HG02938 (cell line): ENCODE measurements at regions not wholly inside any gene's neighbourhood (a gene's known extent, or its start where the extent isn't known, plus 50 kb on each side); places are given as distances from the start of the nearest gene placed in this dataset.
A peak's percentile ranks its signal among the peaks of the same experiment; 100 is the strongest.
"Not testable (repeated sequence)": the region's sequence is repeated elsewhere in the genome, so short reads cannot be mapped to it uniquely, and the experiment has no call there.

Source experiments
- ATAC-seq: cut with Tn5 transposase; IDR thresholded peaks from one replicate; pipeline ENCODE4 v1.9.1; 2021; ENCODE audit warnings: mild to moderate bottlenecking, moderate library complexity; ENCODE audit not compliant: unreplicated experiment

DNA sequence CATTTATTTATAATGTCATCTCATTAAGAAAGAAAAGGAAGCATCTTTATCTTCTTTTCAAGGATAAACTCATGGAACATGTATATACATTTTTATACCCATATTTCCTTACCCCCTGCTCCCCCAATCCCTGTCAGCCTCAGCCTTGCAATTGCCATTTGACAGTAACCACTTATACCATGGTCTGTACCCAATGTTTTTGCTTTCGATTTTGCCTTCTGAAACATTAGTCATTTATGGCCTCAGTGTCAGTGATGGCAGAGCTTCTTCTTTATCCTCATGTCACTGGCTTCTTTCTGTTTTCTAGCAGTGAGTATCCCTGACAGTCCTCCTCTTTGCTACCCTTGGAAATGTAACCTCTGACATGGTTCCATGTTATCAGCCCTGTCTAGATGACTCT, 228.4 kb downstream of the SPRY1 start:
- peak; percentile 43 for ATAC-seq

DNA sequence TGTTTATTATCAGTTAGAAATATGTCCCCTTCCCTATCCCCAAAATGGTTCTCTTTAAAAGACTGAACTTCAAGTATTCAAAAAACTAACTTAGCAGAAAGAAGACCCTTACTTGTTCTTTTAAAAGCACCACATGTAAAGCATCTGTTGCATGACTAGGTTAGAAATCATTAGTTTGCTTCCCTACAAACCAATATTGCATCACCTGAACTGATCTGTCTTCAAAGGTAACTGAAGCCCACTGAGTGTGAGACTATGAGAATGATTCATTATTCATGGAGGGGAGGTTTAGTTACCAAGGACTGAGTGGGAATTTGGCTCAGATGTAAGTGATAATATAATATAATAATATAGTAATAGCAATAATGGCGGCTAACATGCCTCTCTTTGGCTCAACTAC, 231.7 kb downstream of the SPRY1 start:
- ATAC-seq = no peak

DNA sequence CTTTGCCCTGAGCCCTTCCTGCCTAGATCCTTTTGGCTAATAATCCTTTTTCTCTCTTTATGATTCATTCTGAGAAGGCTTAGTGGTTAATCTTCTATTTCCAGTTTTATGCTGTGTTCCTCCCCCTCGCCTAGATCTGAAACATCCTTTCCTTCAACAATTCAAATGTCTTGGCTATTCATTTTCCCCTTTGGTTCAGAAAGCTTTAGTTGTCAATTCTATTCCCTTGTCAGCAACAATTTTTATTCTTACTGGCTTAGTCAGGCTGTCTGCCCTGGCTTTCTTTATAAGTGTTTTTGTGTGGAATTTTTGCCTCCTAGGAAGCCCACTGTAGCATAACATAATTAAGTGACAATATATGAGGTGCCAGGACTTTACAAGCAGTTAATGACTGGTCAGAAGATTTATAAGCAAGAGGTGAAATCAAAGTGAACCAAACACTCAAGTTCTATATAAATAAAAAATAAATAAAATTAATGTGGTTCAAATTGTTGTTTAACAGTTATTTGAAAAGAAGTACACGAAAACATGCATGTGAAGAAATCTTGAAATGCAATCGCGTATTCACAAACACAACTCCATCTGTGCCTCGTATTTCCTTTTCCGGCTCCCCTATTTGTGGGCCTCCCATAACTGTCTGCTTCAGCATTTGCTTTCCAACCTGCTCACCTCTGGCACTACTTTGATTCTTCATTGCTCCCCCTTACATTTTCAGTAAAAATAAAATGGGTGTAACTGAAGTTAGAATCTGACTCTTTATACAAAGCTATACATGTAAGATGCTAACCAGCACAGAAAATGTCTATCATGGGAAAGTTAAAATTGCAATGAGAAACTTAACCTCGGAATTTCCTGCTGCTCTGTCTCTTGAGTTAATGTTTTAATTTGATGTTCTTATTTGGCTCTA, 235.4 kb downstream of the SPRY1 start:
- no peak for ATAC-seq

DNA sequence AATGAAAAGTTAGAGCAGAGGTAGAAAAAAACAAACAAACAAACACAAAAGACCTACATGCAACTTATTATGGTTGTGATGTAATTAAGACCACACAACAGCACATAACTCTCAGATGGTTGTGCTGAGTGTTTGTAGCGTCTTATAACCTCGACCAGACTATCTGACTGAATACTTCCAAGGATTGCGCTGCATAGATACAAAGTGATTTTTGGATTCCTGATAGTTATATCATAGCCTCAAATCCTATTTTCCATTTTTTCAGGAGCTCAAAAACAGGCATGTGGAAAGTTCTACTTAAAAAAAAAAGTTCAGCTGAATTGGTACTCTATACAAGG, 236.1 kb downstream of the SPRY1 start:
- ATAC-seq = no peak

DNA sequence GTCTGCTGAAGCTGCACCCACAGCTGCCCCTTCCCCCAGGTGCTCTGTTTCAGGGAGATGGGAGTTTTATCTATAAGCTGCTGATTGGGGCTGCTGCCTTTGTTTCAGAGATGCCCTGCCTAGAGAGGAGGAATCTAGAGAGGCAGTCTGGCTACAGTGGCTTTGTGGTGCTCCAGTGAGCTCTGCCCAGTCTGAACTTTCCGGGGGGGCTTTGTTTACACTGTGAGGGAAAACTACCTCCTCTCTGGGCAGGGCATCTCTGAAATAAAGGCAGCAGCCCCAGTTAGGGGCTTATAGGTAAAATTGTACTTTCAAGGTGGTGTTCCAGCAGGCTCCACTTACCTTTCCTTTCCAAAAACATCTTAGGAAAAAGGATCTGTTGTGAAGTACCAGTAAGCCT, 242.2 kb downstream of the SPRY1 start:
- ATAC-seq = no peak

DNA sequence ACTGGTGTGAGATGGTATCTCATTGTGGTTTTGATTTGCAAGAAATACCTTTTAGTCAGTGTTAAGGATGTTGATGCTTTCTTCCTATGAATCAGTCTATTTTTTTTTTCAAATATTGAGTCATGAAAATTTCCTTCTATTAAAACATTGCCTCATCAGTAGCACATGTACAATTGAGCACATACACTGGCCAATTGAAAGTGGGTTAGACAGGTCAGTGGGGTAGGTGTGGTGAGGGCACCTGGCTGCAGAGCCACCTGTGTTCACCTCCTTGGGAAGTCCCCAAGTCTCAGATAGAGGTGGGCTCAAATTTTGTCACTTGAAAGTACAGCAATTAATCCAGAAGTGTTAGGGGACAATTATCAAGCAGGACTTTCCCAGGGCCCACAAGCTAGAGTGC, 243.7 kb downstream of the SPRY1 start:
- ATAC-seq = no peak

DNA sequence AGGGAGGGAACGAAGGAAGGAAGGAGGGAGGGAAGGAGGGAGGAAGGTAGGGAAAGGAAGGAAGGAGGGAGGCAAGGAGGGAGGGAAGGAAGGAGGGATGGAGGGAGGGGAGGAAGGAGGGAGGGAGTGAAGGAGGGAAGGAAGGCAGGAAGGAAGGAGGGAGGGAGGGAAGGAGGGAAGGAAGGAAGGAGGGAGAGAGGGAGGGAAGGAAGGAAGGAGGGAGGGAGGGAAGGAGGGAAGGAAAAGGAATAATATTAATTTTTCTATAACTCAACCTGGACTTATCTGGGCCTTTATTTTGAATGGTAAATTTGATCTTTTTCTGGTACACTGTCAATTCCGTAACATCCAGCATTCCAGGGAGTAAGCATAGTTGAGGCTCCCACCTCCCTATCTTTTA, 244.2 kb downstream of the SPRY1 start:
- ATAC-seq = no peak

DNA sequence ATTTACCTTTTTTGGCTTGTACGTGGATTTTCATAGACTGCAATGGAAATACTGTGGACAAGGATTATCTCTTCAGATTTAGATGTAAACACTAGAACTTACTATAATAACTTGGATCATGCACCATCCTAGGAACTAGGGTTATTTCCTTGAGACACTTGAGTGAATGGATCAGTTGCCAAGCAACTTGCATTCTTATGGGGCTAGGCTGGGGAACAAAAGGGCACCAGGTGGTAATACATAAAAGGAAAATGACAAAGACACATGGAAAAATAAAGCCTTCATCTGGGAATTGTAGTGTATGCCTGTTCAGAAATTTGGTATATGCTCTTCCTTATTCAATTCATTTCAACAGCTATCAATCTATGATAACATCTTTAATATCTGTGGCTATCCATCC, 247.1 kb downstream of the SPRY1 start:
- ATAC-seq = no peak

DNA sequence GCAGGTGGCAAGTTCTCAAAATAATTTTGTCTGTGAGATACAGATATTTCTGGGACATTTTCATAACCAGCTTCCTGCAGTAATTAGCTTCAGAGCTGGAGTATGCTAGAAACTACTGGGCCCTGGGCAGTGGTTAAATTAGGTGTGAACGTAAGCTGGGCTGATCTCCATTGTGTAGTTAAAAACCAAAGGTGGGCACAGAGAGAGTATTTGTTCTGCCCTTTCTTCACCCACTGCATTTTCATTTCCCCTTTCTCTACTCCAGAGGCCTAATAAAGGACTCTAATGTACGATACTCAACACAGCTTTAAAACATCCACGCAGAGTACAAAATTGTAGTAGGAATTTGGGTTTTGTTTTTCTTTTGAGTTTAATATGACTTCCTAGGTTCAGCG, 252.7 kb downstream of the SPRY1 start:
- peak; percentile 82 for ATAC-seq

DNA sequence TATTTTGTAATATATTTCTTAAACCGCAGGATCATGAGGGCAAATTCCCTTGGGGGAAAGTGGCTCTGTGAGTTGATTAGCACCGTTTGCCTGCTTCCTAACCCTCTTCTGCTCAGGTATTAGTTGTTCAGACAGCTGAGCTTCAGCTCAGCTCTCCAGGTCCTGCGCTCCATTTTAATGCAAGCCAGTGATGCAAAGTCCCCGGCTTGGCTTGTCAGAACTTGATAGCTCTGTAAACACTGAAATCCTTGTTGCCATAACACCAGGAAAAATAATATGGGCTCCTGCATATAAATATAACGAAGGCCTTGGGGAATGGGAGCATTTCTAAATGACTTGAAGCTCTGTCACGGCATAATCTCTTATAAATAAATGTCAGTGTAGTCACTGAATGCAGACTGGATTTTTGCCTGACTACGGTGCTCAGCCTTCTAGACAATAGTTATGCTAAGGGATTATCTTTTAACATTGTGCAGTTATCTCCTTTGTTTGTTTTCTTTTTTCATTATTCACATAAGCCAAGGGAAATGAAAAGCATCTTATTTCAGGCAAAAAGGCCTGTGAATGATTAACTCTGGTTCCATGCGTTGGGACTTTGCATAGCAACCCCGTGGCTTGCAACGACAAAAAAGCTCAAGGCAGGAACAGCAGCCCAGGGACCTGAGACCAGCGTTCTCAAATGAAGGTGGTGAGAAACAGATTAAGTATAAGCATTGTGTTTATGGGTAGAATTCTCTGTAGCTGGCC, 253.2 kb downstream of the SPRY1 start:
- peak; percentile 31 for ATAC-seq

DNA sequence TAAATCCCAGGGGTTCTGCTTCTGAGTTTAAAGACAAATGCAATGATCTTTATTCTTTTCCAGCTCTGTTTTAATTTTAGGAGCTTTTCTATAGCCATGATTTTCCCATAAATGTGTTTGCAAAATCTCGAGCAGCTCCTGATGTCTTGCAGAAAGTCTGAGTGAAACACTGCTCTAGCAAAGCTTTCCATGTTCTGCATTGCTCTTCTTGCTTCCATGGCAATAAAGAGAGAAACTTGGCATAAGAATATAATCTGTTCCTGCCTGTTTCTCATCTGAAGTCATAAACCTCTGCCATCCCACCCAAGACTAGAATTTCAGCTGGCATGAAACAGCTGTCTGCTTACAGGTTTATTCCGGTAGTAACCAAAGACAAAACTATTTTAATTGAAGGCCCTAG, 254.5 kb downstream of the SPRY1 start:
- no peak for ATAC-seq

DNA sequence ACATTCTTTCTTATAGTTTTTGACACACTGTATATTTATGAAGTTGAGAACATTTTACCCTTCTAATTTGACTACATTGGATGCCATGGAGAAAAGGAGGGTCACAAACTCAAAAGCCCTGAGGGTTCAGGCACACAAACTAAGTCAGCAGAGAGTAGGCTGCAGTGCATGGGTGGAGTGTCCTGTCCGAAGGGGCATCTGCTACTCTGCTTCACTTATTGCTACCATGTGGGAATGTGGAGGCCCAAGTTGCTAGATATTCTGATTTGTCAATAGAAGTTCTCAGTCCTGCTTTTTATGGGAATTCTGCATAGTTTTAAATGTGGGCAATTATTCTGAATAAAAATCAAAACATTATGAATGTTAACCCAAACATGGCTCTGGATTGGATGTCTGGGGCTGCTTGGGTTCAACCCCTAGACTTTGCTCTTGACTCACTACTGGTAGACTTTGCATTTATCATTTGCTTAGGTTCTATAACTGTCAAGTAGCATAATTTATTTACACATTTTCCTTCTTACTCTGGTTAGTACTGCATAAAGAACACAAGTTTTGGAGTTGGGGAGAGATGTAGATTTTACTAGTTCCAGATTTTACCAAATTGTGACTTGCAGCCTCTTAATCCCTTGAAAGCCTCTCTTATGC, 255.1 kb downstream of the SPRY1 start:
- ATAC-seq = no peak

DNA sequence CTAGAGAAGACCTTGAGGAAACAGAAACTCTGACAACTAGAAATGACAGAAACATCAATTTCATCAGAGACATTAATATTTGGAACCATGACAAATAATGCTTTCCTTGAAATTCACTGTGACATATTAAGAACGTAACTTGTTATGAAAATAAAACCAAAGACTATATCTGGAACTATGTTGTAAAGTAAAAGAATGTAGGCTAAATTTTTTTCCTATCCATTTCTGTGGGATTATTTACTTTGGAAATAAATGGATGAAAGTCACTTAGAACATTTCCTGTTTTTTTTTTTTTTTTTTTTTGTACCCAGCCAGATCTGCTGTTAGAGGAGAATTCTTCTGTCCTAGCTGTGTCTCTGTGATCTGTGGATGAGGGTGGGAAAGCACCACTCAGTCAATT, 255.9 kb downstream of the SPRY1 start:
- no peak for ATAC-seq

DNA sequence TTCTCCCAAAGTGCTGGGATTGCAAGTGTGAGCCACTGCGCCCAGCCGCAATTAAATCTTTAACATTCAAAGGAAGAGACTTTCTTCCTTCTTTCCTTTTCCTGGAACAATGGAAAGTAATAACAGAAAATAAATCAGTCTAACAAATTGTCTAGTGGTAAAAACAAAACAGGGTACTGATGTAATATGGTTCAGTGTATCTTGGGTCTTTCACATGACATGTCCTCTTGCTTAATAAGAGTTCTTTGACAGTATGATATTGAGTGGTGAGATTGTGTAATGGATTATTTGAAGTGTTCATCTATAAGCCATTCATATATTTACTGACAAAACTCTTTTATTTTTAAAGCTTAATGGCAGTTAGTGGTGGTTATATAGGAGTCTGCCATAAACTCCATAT, 256.6 kb downstream of the SPRY1 start:
- no peak for ATAC-seq

DNA sequence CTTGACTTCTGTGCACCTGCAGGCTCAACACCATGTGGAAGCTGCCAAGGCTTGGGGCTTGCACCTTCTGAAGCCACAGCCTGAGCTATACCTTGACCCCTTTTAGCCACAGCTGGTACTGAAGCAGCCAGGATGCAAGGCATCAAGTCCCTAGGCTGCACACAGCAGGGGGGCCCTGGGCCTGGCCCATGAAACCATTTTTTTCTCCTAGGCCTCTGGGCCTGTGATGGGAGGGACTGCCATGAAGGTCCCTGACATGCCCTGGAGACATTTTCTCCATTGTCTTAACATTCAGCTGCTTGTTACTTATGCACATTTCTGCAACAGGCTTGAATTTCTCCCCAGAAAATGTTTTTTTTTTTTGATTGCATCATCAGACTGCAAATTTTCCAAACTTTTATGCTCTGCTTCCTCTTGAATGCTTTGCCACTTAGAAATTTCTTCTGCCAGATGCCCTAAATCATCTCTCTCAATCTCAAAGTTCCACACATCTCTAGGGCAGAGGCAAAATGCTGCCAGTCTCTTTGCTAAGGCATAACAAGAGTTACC, 260.2 kb downstream of the SPRY1 start:
- ATAC-seq = not testable (repeated sequence)

DNA sequence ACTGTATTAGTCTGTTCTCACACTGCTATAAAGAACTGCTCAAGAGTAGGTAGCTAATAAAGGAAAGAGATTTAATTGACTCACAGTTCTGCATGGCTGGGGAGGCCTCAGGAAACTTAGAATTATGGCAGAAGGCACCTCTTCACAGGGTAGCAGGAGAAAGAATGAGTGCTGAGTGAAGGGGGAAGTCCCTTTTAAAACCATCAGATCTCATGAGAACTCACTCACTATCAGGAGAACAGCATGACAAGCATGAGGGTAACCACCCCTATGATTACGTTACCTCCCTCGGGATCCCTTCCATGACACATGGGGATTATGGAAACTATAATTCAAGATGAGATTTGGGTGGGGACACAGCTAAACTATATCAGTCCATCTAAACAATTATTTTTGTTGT, 261.0 kb downstream of the SPRY1 start:
- not testable (repeated sequence) for ATAC-seq

DNA sequence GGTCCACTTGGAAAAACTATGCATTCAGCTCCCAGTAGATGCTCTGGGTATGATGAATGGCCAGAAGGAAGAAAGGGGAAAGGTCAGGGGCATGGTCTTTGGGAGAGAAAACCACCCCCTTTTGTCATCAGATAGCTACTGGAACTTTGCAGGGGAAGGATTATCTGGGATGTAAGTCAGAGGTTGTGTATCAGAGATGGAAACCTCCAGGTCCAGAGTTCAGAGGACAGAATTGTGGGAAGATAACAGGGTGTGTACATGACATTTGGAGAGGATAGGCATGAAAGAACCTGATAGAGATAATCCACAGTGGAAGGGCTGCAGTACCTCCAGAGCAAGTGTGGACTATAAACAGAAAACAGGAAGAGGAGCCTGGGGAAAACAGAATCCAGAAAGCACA, 262.7 kb downstream of the SPRY1 start:
- ATAC-seq = no peak

DNA sequence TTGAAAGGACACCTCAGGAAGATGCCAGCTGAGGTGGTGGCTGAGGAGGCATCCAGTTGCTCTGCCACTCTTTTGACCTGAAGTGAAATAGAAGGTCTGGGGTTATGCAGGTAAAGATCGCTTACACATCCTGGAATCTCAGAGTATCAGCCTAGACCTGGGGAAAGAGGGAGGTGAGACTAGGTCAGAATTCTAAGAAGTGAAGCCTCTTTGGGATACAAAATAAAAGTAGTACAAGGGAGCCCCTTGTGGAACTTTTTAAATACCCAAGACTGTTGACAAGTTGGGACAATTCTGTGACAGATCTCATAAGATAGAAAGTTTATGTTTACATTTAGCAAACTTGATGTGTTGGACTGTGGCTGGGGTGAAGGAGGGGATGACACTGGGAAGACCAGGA, 263.1 kb downstream of the SPRY1 start:
- no peak for ATAC-seq

DNA sequence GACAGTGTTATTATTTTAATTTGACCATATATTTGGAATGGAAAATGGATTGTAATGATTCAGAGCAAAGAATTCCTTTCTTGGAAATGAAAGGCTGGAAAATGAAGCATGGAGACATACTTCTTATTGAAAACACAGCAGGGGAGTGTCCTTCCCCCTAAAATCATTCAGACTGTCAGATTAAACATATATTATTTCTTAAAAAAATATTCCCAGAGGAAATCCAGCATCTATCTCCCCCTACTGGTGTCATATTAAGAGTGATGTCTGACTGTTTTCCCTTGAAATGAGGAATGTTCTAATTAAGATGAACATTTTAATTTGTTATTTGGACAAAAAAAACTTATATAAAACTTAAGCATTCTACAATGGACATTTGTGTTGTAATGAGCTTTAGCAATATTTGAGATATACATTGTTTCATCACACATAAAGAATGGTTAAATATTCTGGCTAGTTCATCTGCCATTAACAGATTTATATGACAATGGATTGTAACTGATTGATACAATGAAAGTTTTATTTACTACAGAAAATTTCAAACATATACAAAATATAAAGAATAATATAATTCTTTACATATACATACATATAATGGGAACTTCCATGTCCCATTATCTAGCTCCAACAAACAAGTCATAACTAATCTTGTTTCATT, 264.6 kb downstream of the SPRY1 start:
- ATAC-seq = no peak

DNA sequence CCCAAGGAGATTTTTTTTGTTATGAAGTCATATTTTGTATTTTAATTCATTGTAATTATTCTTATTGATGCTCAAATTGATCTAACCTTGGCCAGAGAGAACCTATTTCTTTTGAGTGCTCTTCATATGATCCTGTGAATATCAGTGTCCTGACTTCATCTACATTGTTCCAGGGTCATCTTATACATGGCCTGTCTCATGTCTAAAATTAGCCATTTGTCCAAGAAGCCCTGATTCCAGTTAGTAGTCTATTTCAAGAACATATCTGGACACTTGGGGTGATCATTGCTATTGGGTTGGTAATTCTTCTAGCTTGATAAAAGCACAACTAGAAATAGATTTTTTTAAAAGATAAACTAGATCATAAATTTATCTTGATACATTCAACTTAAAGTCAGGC, 266.2 kb downstream of the SPRY1 start:
- ATAC-seq = no peak

DNA sequence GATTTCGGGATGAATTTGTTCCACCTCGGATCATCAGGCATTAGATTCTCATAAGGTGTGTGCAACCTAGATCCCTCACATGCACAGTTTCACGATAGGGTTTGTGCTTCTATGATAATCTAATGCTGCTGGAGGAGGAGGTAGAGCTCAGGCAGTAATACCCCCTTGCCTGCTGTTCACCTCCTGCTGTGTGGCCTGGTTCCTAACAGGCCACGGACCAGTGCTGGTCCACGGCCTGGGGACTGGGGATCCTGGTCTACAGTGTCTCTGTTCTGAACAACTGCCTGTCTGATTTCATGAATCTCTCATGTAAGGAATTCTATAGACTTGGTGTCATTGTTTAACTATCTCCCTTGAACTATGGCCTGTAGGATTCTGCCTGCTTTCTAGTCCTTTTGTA, 269.9 kb downstream of the SPRY1 start:
- no peak for ATAC-seq
